Stomach (tissue), 4 donors: ENCODE measurements at regions not wholly inside any gene's neighbourhood (a gene's known extent, or its start where the extent isn't known, plus 50 kb on each side); places are given as distances from the start of the nearest gene placed in this dataset.

Experiments
- EP300 ChIP-seq: sonication (generic); formaldehyde crosslinking; IDR thresholded peaks from one replicate; pipeline ENCODE4 v1.6.1; 2017; ENCODE audit warnings: antibody characterized with exemption
- POLR2A ChIP-seq, 4 donors: fragments of 450-650 bp; IDR thresholded peaks; one replicate each; pipeline ENCODE4 v1.6.1; 2016; ENCODE audit warnings: antibody characterized with exemption in 4 of 4, control low read depth in 2 of 4, mild to moderate bottlenecking in 1 of 4, moderate library complexity in 1 of 4
- POLR2AphosphoS5 ChIP-seq, 3 donors: sonication (generic); formaldehyde crosslinking; IDR thresholded peaks; one replicate each; pipeline ENCODE4 v1.6.1; 2016; ENCODE audit warnings: antibody characterized with exemption in 3 of 3
- TF ChIP-seq, protein P1 (sequence below), 7 experiments: fragments of 450-650 bp in 4 of 7; fragments of 200-600 bp in 3 of 7; sonication (generic) in 3 of 7; IDR thresholded peaks; one replicate each; pipeline ENCODE4 v1.5.1; 2016 to 2019; ENCODE audit warnings: antibody characterized with exemption in 7 of 7, control low read depth in 2 of 7, mild to moderate bottlenecking in 1 of 7

DNA sequence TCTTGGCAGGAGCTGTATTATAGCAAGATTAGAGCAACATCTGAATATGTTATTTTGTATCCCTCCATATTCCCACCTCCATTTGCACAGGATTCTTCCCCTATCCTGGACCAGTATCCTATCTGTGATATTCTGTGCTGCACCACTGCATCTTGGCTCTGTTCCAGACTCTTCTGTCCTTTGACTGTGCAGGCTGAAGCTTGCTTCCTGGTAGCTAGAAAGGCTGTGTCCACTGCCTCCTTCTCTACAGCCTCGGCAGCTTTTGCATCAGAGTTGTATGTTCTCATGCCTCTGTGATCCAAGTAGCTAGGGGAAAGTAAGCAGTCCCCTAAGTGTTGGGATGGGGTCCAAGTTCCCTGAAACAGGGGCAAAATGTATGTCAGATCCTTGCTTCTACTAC, 104.1 kb downstream of the GAS1 start:
- TF ChIP-seq, protein P1, sequence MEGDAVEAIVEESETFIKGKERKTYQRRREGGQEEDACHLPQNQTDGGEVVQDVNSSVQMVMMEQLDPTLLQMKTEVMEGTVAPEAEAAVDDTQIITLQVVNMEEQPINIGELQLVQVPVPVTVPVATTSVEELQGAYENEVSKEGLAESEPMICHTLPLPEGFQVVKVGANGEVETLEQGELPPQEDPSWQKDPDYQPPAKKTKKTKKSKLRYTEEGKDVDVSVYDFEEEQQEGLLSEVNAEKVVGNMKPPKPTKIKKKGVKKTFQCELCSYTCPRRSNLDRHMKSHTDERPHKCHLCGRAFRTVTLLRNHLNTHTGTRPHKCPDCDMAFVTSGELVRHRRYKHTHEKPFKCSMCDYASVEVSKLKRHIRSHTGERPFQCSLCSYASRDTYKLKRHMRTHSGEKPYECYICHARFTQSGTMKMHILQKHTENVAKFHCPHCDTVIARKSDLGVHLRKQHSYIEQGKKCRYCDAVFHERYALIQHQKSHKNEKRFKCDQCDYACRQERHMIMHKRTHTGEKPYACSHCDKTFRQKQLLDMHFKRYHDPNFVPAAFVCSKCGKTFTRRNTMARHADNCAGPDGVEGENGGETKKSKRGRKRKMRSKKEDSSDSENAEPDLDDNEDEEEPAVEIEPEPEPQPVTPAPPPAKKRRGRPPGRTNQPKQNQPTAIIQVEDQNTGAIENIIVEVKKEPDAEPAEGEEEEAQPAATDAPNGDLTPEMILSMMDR (IDR thresholded peaks at IDR 0.05), result no peak
- TF ChIP-seq POLR2AphosphoS5 (IDR thresholded peaks at IDR 0.05), result no peak
- TF ChIP-seq EP300, result no peak
- TF ChIP-seq POLR2A (IDR thresholded peaks at IDR 0.05), result no peak
